ENCODE measurements at regions not wholly inside any gene's neighbourhood (a gene's known extent, or its start where the extent isn't known, plus 50 kb on each side); places are given as distances from the start of the nearest gene placed in this dataset.

DNA sequence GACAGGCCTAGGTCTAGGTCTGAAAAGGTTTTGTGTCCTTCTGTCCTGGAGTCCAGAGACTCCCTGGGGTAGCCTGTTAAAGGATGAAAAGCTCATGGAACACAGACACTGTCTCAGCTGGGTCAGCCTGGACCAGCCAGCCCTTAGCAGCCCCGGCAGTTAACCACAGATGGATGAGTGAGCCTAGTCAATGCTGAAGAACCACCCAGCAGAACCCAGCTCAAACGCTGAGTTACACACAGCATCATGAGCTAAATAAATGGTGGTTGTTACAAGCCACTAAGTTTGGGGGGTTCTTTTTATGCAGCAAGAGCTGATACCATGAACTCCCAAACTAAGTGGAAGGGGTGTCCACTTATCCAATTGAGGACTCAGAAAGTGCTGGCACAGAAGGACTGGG, 472.8 kb upstream of the PROK2 start:
- TF ChIP-seq, protein P1, sequence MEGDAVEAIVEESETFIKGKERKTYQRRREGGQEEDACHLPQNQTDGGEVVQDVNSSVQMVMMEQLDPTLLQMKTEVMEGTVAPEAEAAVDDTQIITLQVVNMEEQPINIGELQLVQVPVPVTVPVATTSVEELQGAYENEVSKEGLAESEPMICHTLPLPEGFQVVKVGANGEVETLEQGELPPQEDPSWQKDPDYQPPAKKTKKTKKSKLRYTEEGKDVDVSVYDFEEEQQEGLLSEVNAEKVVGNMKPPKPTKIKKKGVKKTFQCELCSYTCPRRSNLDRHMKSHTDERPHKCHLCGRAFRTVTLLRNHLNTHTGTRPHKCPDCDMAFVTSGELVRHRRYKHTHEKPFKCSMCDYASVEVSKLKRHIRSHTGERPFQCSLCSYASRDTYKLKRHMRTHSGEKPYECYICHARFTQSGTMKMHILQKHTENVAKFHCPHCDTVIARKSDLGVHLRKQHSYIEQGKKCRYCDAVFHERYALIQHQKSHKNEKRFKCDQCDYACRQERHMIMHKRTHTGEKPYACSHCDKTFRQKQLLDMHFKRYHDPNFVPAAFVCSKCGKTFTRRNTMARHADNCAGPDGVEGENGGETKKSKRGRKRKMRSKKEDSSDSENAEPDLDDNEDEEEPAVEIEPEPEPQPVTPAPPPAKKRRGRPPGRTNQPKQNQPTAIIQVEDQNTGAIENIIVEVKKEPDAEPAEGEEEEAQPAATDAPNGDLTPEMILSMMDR (IDR thresholded peaks at IDR 0.05; ENCODE audit: low read depth, low read length): no peak
- Histone ChIP-seq H3K4me1 (peaks cover 24% of the 10 kb centered on the region), H3K4me3 (ENCODE audit: low read depth, low read length) (no peak overlapping the region), H3K9me3 (no peaks in the 10 kb centered on the region), H3K36me3 (no peaks in the 10 kb centered on the region), H3K27me3 (no peaks in the 10 kb centered on the region)
- no peak for DNase-seq

DNA sequence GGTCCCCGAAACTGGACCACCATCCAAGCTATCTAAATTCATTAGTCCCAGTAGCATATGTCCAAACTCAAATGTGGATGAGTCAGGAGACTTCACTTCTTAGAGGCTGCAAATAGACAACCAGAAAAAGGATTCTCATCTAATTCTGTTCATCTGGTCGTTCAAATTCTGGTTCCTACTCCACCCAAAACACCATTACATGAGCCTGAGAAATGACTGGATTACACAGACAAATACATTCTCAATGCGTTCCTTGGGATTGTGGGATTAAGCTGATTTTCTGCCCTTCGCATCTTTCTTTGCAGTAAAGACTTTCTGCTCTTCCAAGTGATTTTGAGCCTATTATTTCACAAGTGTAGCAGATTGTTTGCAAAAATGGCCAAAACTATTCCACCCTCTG, 472.3 kb upstream of the PROK2 start:
- DNase-seq: no peak
- Histone ChIP-seq H3K9me3 (no peaks in the 10 kb centered on the region), H3K4me3 (ENCODE audit: low read depth, low read length) (no peak overlapping the region), H3K27me3 (no peaks in the 10 kb centered on the region), H3K36me3 (no peaks in the 10 kb centered on the region), H3K4me1 (peaks cover 28% of the 10 kb centered on the region)
- TF ChIP-seq, protein P1 (IDR thresholded peaks at IDR 0.05; ENCODE audit: low read depth, low read length): no peak

DNA sequence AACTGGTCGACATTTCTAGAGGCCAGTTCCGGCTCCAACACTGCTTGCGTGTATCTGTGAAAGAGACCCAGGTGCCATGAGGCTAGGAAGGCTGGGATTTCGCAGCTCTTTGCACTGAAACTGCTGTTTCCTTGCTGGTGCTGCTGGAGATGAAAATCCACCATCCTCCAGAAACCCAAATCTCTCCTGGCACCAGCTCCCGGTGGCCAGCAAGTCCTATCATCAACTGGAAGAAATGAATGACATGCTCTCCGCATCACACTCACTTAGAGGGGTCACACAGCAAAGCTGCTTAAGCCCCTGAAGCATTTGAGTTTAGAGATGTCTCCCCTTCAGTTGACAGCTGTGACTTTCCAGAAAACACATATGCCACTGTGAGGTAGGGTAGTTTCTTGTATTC, 471.8 kb upstream of the PROK2 start:
- TF ChIP-seq, protein P1 (IDR thresholded peaks at IDR 0.05; ENCODE audit: low read depth, low read length): no peak
- no peak for DNase-seq

DNA sequence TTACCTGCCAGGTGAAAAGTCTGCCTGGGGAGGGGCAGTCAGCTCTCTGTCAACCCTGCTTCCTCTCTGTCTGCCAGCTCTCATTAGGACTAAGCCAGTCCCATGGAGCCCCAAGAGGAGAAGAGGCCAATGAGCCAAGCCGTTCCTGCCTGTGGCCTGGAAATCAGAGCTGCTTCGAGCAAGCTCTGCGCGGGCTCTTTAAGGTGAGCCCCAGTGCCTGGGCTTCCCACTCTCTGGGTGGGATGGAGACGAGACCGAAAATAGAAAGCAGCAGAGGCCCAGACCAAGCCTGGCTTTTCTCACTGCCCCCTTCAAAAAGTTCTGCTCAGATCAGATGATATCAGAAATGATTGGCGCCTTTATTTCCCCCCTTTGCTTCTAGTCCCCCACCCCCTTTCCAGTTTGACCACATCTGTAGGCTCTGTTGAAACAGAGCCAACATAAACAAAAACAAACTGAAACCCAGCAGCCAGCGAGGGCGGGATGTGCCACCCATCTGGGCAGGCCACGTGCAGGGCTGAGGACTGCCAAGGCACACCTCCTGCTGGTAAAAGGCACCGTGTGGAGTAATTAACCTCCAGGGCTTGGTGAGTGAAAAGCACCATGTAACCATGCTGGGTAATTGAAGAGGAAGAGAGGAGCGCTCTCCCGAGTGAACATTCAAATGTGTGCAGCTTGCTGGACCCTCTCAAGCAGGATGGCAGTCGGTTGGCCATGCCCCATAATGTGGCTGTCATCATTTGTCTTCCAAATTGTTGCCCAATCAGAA, 471.0 kb upstream of the PROK2 start:
- Histone ChIP-seq H3K27me3 (no peaks in the 10 kb centered on the region), H3K4me3 (ENCODE audit: low read depth, low read length) (no peak overlapping the region), H3K36me3 (no peaks in the 10 kb centered on the region), H3K4me1 (peaks cover 28% of the 10 kb centered on the region), H3K9me3 (no peaks in the 10 kb centered on the region)
- TF ChIP-seq, protein P1 (IDR thresholded peaks at IDR 0.05; ENCODE audit: low read depth, low read length): peak; percentile 30; the same call in 1 of the 2 replicates
- peak; percentile 78 for DNase-seq

More for the DNA sequence above, 471.8 kb upstream of the PROK2 start:
- Histone ChIP-seq H3K4me1 (peaks cover 28% of the 10 kb centered on the region), H3K36me3 (no peaks in the 10 kb centered on the region), H3K27me3 (no peaks in the 10 kb centered on the region), H3K4me3 (ENCODE audit: low read depth, low read length) (no peak overlapping the region), H3K9me3 (no peaks in the 10 kb centered on the region)

DNA sequence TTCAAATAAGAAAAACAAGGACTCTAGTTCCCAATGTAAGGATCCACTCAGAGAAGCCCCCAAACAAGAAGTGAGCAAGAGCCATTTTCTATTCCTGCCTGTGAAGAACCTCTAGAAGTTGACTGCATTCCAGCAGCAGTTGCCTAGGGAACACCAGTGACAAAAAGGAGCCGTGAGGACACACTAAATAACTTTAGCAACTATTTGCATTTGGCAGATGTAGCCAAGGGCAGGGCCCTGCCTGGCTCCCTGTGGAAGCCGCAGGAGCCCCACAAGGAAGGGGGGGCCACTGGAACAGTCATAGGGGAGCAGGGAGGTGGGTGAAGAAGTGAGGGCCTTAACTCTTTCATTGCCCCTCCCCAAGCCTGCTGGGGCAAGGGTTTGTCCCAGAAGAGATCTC, 470.2 kb upstream of the PROK2 start:
- H3K9me3 ChIP-seq: no peaks in the 10 kb centered on the region
- H3K4me1 ChIP-seq: peaks cover 28% of the 10 kb centered on the region
- DNase-seq: no peak
- no peak overlapping the region for H3K4me3 ChIP-seq (ENCODE audit: low read depth, low read length)
- H3K27me3 ChIP-seq: no peaks in the 10 kb centered on the region
- H3K36me3 ChIP-seq: no peaks in the 10 kb centered on the region
- TF ChIP-seq, protein P1 (IDR thresholded peaks at IDR 0.05; ENCODE audit: low read depth, low read length): no peak

DNA sequence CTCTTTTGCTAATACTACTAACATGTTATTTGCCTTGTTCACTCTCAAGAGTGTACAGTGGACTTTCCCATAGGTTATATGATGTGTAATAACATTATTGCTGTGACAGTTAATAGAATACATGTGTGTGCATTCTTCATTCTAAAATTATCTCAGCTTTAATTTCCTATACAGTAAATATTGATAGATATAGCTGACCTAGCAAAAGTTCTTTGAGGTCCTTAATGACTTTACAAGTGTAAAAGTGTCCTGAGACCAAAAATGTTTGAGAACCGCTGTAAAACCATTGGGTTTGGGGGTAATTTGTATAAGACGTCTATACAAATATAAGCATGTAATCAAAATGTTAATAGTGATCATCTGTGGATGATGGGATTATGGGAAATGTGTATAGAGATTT, 469.5 kb upstream of the PROK2 start:
- TF ChIP-seq, protein P1 (IDR thresholded peaks at IDR 0.05; ENCODE audit: low read depth, low read length): no peak
- Histone ChIP-seq H3K9me3 (no peaks in the 10 kb centered on the region), H3K4me3 (ENCODE audit: low read depth, low read length) (no peak overlapping the region), H3K27me3 (no peaks in the 10 kb centered on the region), H3K36me3 (no peaks in the 10 kb centered on the region), H3K4me1 (peaks cover 28% of the 10 kb centered on the region)
- DNase-seq: no peak

All from BE2C (cell line).